ENCODE measurements at regions not wholly inside any gene's neighbourhood (a gene's known extent, or its start where the extent isn't known, plus 50 kb on each side); places are given as distances from the start of the nearest gene placed in this dataset.

DNA sequence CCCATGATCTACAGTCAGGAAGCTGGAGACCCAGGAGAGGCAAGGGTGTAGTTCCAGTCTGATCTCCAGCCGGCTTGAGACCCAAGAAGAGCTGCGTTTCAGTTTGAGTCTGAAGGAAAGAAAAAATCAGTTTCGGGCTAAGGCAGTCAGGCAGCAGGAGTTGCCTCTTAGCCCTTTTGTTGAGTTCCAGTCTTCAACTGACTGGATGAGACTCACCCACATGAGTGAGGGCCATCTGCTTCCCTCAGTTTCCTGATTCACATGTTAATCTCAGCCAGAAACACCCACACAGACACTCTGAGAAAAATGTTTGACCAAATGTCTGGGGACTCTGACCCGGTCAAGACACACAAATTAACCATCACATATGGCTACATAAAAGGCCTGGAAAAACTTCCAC lies 73.6 kb upstream of the ELOVL6 start:
- no peak for DNase-seq

DNA sequence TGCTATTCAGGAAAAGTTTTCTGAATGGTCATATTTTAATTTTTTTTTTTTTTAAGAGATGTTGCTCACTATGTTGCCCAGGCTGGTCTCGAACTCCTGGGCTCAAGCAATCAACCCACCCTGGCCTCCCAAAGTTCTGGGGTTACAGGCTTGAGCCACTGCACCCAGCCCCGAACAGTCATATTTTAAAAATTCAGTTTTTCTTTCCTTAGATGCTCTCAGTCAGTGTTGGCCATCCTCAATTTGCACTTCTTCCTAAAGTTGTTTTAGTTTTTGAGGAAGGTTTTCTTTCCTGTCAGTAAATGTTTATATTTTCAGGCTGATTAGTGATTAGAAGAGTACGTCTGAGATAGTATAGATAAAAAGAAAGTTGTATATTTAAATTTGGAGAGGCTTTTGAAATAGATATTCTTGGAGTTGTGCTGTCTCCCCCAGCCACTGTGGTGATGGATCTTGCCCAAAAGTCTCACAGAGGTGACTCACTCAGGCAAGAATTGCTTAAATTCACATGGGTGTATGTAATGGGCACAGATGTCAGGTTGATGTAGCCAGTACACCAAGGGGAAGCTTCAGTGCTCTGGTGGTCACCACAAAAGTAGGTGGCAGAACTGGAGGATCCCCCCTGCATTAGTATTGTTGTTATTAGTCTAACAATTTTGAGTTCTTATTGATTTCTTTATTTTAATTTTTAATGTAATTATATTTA lies 72.2 kb upstream of the ELOVL6 start:
- DNase-seq, result no peak

DNA sequence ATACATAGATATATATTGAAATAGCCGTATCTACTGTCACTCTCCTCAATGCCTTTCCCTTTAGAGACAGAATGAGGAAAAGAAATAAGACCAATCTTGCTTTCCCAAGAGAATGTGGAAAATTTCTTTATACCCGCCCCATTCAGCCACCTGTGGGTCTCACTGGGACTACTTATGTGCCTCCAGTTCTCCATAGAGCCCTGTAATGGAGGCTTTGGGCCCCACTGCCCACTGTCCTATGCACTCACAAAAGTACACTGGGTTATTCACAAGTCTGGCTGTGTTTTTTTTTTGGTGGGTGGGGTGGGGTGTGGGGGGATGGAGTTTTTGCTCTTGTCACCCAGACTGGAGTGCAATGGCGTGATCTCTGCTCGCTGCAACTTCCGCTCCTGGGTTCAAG lies 70.4 kb upstream of the ELOVL6 start:
- no peak for DNase-seq

DNA sequence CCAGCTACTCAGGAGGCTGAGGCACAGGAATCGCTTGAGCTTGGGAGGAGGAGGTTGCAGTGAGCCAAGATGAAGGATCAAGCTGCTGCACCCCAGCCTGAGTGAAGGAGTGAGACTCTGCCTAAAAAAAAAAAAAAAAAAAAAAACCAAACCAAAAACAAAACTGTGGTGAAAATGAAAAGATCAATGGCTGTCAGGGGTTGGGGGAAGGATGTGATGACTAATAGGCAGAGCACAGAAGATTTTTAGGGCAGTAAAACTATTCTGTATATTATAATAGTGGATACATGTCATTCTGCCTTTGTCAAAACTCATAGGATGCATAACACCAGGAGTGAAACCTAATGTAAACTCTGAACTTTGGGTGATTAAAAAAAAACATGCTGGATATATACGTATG lies 69.9 kb upstream of the ELOVL6 start:
- DNase-seq, result no peak

DNA sequence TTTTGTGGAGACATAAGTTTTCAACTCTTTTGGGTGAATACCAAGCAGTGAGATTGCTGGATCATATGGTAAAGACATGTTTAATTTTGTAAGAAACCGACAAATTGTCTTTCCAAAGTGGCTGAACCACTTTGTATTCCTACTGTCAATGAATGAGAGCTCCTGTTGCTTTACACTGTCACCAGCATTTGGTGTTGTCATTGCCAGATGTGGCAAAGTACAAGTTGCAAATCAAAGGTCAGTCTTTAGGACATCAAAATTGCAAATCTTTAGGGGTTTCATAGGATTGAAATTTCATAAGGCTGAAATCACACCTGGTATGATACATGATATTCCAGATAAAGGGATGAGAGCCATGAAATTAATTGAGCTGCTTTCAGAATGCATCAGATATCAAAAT lies 67.7 kb upstream of the ELOVL6 start:
- DNase-seq, result no peak

DNA sequence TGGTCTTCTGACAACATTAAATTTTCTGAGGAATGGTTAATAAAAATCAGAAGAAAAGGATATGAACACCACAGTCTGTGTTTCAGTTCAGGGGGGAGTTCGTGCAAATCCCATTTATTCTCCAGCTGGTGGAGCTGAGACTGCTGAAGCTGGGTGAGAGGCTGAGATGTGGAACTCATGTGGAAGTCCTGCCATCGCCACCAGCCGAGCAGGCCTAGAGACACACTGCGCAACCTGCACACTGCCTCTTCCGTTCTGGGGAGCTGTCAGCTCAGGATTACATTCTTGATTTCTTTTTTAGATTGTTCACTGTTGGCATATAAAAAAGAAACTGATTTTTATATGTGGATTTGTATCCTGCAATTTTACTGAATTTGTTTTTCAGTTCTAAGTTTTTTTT lies 66.6 kb upstream of the ELOVL6 start:
- no peak for DNase-seq

DNA sequence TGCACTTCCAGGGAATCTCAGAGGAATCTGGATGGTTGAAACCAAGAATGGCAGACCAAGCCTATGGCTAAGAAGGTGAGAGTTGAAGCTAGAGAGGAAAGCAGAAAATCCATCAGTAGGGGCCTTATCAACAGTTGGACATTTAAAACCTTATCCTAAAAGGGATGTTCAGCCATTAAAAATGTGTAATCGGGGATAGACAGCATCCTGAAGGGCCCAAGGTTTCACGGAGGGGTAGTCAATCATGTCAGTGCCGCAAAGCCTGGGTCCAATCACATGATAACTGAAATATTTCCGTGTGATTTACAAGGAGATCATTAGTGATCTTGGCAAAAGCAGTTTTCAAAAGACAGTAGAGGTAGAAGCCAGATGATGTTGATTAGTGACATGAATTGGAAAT lies 61.9 kb upstream of the ELOVL6 start:
- DNase-seq, result no peak

DNA sequence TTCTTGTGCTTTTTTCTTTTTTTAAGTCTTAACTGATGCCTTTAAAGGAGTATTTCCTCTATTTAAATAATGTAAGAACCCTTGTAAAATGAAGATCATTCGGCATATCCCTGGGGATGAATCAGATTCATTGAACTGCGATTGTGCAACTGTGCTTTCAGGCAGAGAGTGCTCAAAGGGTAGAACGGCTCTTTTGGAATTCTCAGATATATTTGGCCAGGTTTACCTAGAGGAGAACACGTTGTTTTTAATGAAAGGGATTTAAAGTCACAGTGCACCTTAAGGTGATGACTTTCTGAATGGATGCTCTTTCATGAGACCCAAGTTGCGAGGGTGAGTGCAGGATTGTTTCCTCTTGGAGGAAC lies 51.6 kb upstream of the ELOVL6 start:
- DNase-seq, result no peak

DNA sequence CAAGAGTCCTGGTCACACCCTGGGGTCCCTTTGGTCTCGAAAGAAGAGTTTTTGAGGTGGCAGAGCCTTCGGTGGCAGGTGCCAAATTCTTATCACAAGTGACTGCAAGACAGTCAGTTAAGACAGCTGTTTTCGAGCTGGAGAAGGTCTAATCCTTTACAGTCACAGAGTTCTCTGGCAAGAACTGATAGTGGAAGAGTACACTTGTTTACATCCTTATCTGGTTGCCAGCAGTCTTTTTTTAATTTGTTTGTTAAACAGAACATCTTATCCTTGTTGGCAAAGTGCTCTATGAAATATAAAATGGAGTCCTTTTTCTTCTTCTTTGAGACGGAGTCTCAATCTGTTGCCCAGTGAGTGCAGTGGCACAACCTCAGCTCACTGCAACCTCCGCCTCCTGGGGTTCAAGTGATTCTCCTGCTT lies 50.4 kb upstream of the ELOVL6 start:
- DNase-seq, result no peak
